Stimulated activated CD8-positive, alpha-beta memory T cell treated with anti-CD3 and anti-CD28 coated beads, Interleukin-7, amount 100 ng/mL, for 48 hours (primary cell): ENCODE measurements at regions not wholly inside any gene's neighbourhood (a gene's known extent, or its start where the extent isn't known, plus 50 kb on each side); places are given as distances from the start of the nearest gene placed in this dataset.

Experiments
- DNase-seq, 2 donors: peaks; one replicate each; pipeline ENCODE4 v3.0.0-alpha.2; 2020; ENCODE audit warnings: low read depth in 1 of 2; ENCODE audit errors: extremely low read depth in 1 of 2

DNA sequence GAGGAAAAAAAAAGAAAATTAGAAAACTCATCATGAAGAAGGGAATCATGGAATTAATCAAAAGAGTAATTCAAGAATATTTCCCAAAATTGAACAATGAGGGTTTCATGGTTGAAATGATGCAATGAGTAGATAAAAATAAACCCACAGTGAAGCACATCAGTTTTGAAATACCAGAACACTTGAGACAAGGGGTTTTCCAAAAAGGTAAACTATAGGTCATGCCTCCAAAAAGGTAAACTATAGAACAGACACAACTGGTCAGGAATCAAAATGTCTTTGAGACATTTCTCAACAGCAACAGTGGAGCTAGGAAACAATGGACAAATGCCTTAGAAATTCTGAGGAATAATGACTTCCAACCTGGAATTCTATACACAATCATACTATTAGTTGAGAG, 60.2 kb upstream of the PCSK5 start:
- DNase-seq: no peak

DNA sequence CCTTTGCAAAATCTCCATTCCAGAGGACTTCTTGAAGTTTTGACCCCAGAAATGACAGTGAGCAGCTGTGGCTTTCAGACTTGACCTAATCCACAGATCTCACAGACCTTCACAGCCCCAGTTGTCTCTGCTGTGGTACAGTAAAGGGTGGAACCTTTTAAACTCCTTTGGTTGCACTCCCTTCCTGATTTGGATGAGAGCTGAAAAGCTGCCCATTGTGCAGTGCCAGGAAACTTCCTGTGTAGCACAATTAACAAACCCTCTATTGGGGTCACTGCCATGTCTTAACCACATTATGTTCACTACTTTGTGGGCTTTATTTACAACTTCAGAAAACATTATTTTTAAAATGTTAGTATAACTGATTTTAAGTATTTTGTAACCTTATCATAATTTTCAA, 56.7 kb upstream of the PCSK5 start:
- no peak for DNase-seq

DNA sequence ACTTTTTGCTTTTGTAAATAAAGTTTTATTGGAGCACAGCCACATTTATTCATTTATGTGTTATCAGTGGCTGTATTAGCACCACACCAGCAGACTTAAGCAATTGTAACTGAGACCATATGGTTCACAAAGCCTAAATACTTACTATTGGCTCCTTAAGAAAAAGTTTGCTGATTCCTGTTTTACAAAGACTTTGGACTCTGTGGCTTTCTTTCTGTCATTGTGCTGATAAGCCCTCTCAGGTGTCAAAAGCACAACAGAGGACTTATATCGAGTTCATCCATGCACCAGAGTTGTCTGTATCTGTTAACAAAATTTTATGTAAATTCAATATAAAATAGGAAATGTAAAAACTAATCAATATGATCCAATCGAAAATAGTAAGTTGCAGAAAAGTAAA, 55.6 kb upstream of the PCSK5 start:
- DNase-seq: no peak
